Thoracic aorta (tissue), 2 donors: ENCODE measurements at regions not wholly inside any gene's neighbourhood (a gene's known extent, or its start where the extent isn't known, plus 50 kb on each side); places are given as distances from the start of the nearest gene placed in this dataset.

Experiments used
- ATAC-seq: fragments of 150-250 bp; one replicate; pipeline ENCODE4 v1.8.0; 2017; ENCODE audit warnings: low read depth; ENCODE audit not compliant: insufficient number of reproducible peaks, low FRiP score
- DNase-seq: peaks from one replicate; pipeline ENCODE4 v3.0.0-alpha.2; 2020; ENCODE audit warnings: low spot score
- H3K27ac ChIP-seq, 2 donors: fragments of 200-600 bp; sonication (generic); 1 replicate in 1 of 2; 2 replicates in 1 of 2; pipeline ENCODE4 v1.5.1; 2016; ENCODE audit warnings: mild to moderate bottlenecking in 2 of 2, moderate library complexity in 2 of 2
- H3K27me3 ChIP-seq: fragments of 200-600 bp; sonication (generic); replicated peaks from 2 replicates; pipeline ENCODE4 v1.6.0; 2016; ENCODE audit warnings: mild to moderate bottlenecking; ENCODE audit not compliant: insufficient read depth
- H3K36me3 ChIP-seq: fragments of 200-600 bp; sonication (generic); one replicate; pipeline ENCODE4 v1.5.1; 2016
- H3K4me1 ChIP-seq, 2 donors: fragments of 200-600 bp; sonication (generic); 1 replicate in 1 of 2; 2 replicates in 1 of 2; pipeline versions ENCODE4 v1.5.1 to v1.6.0; 2016; ENCODE audit warnings: low read depth in 2 of 2, mild to moderate bottlenecking in 1 of 2; ENCODE audit not compliant: control insufficient read depth in 1 of 2
- H3K4me3 ChIP-seq: fragments of 200-600 bp; sonication (generic); 2 replicates; pipeline ENCODE4 v1.5.1; 2016; ENCODE audit warnings: mild to moderate bottlenecking
- H3K9me3 ChIP-seq: fragments of 200-600 bp; sonication (generic); 2 replicates; pipeline ENCODE4 v1.5.1; 2016
- CTCF ChIP-seq: fragments of 200-600 bp; sonication (generic); IDR thresholded peaks from one replicate; pipeline ENCODE4 v1.5.1; 2019; ENCODE audit warnings: antibody characterized with exemption

- H3K4me1 ChIP-seq: peaks cover 3 to 15% of the 10 kb centered on the region in 2 donors
- ATAC-seq (no peak), DNase-seq (no peak)
- H3K27me3 ChIP-seq: no peaks in the 10 kb centered on the region
- H3K4me3 ChIP-seq: no peak overlapping the region
- no peaks in the 10 kb centered on the region for H3K9me3 ChIP-seq
- no peak for TF ChIP-seq CTCF
- H3K27ac ChIP-seq: no peak overlapping the region
- no peaks in the 10 kb centered on the region for H3K36me3 ChIP-seq
Observed at GRCh38 chr6:164087211-164087610, 672.7 kb downstream of the QKI start.

- Histone ChIP-seq H3K4me1 (peaks cover 3 to 15% of the 10 kb centered on the region in 2 donors), H3K36me3 (no peaks in the 10 kb centered on the region), H3K4me3 (peak overlapping the region; percentile 63), H3K27ac (peak overlapping the region; percentile 90 to 93), H3K27me3 (no peaks in the 10 kb centered on the region), H3K9me3 (no peaks in the 10 kb centered on the region)
- no peak for ATAC-seq
- TF ChIP-seq CTCF: no peak
- no peak for DNase-seq
Observed at GRCh38 chr6:164086076-164086887, 671.8 kb downstream of the QKI start.

- H3K27ac ChIP-seq: peak overlapping the region; percentile 90 to 93
- H3K36me3 ChIP-seq: no peaks in the 10 kb centered on the region
- no peak for TF ChIP-seq CTCF
- H3K9me3 ChIP-seq: no peaks in the 10 kb centered on the region
- no peaks in the 10 kb centered on the region for H3K27me3 ChIP-seq
- peak; percentile 45 for DNase-seq
- H3K4me3 ChIP-seq: peak overlapping the region; percentile 63
- ATAC-seq: peak; percentile 98
- H3K4me1 ChIP-seq: peaks cover 3 to 15% of the 10 kb centered on the region in 2 donors
Observed at GRCh38 chr6:164085091-164086075, 670.9 kb downstream of the QKI start.

GRCh38 chr6:164079275-164079600, 664.7 kb downstream of the QKI start:
- Histone ChIP-seq H3K27ac (no peak overlapping the region), H3K9me3 (no peaks in the 10 kb centered on the region)
- no peak for ATAC-seq

More at GRCh38 chr6:164079275-164079600, 664.7 kb downstream of the QKI start:
- H3K36me3 ChIP-seq: no peaks in the 10 kb centered on the region
- no peak for TF ChIP-seq CTCF
- no peak for DNase-seq
- no peaks in the 10 kb centered on the region for H3K27me3 ChIP-seq
- H3K4me3 ChIP-seq: no peak overlapping the region
- peaks cover 0 to 12% of the 10 kb centered on the region in 2 donors for H3K4me1 ChIP-seq
